Epithelial cell of esophagus (primary cell): ENCODE measurements at regions not wholly inside any gene's neighbourhood (a gene's known extent, or its start where the extent isn't known, plus 50 kb on each side); places are given as distances from the start of the nearest gene placed in this dataset.

ENCODE experiments used
- DNase-seq: peaks from one replicate; pipeline ENCODE4 v3.0.0; 2010; ENCODE audit warnings: low read depth
- H3K4me3 ChIP-seq: 2 replicates; pipeline ENCODE4 v1.5.1; 2011; ENCODE audit warnings: mild to moderate bottlenecking, low read length, control low read depth
- TF ChIP-seq, protein P1 (sequence below): IDR thresholded peaks from 2 replicates; pipeline ENCODE4 v1.5.1; 2011; ENCODE audit warnings: low read depth, mild to moderate bottlenecking, low read length, control low read depth, inconsistent platforms; ENCODE audit not compliant: insufficient read depth; ENCODE audit errors: missing control alignments

DNA sequence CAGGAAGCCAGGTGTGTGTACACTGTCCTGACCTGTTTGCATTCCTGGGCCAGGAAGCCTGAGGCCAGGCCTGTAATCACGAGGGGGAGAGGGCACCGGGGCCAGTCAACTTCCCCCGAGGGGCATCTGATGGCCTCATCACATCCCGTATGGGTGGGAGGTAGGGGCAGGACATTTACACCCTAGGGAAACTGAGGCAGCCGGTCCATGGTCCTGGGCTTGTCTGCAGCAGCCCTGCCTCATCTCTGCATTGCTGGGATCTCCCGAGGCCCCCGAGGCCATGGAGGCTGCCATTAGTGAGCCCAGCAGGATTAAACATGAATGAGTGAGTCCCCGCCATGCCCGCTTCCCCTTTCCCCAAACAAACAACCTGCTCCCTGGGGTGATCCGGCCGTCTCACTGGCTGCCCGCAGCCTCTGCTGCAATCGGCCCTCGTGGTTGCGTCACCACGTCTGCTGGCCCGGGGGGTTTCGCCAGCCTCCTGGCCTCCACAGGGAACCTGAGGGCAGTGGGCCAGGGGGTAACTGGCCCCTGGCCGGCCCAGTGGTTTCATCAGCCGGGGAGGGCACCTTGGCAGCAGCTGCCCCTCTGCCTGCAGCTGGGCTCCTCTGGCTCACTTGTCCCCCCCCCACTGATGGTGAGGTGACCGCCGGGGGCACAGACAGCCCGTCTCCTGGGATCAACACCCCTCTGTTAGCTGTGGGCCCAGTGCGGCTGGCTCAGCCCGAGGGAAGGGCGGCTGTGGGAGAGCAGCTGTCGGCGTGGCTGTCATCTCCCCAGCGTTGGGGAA is 88.3 kb upstream of the GSE1 start:
- peak; percentile 76 for DNase-seq
- TF ChIP-seq, protein P1, sequence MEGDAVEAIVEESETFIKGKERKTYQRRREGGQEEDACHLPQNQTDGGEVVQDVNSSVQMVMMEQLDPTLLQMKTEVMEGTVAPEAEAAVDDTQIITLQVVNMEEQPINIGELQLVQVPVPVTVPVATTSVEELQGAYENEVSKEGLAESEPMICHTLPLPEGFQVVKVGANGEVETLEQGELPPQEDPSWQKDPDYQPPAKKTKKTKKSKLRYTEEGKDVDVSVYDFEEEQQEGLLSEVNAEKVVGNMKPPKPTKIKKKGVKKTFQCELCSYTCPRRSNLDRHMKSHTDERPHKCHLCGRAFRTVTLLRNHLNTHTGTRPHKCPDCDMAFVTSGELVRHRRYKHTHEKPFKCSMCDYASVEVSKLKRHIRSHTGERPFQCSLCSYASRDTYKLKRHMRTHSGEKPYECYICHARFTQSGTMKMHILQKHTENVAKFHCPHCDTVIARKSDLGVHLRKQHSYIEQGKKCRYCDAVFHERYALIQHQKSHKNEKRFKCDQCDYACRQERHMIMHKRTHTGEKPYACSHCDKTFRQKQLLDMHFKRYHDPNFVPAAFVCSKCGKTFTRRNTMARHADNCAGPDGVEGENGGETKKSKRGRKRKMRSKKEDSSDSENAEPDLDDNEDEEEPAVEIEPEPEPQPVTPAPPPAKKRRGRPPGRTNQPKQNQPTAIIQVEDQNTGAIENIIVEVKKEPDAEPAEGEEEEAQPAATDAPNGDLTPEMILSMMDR, result no peak
- H3K4me3 ChIP-seq, result no peak overlapping the region

DNA sequence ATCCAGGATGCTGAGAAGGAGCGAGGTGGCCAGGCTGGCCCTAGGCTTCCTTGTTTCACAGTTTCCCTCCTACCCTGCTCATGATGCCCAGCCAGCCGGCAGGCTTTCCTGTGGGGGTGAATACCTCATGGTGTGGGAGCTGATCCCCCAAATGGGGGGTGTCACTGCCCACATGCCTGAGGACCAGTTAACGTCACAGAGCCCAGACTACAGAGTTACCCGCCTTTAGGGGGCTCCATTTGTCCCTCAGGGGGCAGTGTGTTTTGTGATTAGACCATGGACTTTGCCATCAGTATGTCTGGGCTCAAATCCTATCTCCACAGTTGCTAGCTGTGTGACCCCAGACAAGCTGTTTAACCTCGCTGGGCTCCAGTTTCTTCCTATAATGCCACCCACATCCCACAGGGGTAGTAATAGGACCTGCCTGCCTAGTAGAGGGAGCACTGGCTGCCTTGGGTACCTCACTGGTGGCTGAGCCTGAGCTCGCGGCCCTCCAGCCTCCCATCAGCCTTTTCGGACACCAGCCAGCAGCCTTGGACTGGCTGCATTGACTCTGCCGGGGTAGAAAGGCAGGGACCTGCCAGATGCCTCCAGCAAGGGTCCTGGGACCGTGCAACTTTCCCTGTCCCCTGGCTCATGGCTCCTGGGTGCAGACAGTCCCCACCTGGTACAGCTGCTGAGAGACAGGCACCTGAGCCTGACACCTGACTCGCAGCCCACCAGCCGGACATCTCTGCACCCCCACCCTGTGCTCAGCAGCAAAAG is 87.5 kb upstream of the GSE1 start:
- H3K4me3 ChIP-seq, result no peak overlapping the region
- DNase-seq, result no peak
- TF ChIP-seq, protein P1, result no peak

DNA sequence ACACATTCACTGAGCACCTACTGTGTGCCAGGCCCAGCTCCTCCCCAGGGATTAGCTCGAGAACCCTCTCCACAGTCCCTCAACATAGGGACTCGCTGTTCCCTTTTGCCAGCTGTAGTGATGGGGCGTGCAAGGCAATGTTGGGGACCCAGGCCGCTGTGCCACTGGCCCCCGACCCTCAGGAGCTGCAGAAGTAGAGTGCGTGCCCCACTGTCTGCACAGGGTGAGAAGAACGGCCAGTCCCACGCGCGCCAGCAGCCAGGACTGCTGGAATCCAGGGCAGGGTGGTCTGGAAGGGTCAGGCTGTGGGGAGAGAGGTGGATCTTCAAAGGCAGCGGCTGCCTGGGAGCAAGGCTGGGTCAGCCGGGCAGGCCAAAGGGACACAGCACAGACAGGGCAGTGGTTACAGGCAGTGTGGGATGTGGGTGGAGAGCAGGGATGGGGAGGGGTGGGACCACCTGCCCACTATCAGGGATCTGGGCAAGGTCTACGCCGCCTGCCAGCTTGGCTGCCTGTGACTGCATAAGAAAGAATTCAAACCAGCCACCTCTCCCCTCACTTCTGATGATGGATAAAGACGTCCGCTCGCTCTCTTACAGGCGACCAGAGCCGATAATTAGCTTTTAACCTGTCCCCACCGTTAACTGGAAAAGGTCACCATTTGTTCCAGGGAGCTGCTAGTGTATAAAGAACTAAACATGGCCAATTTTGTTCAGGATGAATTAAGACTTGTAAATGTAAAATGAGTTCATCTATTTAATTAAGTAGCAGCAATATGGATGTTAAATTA is 86.7 kb upstream of the GSE1 start:
- TF ChIP-seq, protein P1, result no peak
- no peak for DNase-seq
- no peak overlapping the region for H3K4me3 ChIP-seq

DNA sequence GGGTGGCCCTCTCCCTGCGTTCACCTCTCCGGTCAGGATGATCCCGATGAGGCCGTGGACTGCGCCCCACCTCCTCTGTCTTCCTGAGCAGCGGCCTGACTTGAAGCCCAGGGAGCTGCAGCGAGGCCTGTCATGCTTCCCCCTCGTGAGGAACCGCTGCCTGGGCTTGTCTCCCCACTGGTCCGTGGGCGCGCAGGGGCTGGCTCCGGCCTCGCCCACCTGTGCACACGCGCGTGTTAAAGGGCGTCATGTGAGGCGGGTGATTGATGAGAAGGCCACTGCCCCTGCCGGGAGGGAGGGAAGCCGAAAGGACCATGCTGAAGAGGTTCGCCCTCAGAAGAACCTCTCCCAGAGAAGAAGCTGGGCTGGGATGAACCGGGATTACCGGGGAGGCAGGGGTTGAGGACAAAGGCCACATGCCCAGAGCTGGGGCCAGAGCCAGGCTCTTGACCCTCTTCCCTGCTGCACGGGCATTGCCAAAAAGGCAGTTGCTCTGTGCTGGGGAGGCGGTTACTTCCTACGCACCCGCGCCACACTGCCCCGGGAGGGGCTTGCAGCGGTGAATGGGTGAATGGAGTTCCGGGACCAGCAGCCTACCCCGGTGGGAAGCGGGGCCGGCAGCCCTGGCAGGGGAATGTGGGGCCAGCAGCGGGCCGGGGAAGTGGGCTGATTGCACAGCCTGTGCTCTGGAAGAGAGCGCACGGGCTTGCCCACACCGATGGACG is 85.9 kb upstream of the GSE1 start:
- no peak for DNase-seq
- TF ChIP-seq, protein P1, result no peak
- no peak overlapping the region for H3K4me3 ChIP-seq

DNA sequence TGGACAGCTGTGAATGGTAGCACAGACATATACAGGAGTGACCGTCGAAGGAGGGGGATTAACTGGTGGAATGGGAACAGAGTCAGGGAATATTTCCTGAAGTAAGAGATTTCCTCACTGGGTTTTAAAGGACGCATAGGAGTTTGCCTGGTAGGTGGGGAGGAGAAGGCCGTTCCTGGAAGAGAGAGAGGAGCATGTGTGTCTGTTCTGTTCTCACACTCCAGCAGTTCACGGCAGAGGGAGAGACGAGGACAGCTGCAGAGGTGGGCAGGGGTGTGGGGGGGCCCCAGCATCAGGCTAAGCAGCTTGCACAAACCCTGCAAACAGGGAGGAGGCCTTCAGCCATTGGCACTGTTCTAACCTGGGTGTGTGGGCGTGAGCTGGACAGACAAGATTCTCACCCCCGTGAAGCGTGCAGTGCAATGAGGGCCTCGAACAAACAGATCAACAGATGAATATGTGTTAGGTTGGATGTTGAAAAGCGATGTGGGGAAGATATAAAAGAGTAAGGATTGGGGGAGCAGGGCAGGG is 85.3 kb upstream of the GSE1 start:
- TF ChIP-seq, protein P1, result no peak
- no peak for DNase-seq
- H3K4me3 ChIP-seq, result no peak overlapping the region
